ENCODE measurements at regions not wholly inside any gene's neighbourhood (a gene's known extent, or its start where the extent isn't known, plus 50 kb on each side); places are given as distances from the start of the nearest gene placed in this dataset.

DNA sequence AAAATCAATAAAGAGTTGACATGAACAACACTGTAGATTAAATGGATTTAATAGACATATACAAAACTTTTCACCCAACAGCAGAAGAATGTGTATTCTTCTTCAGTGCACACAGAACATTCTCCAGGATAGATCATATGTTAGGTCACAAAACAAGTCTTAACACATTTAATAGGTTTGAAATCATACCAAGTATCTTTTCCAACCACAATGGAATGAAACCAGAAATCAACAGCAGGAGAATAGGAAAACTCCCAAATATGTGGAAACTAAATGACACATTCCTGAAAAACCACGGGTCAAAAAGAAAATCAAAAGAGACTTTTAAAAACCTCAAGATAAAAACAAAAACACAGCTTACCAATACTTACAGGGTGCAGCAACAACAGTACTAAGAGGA, 790.1 kb upstream of the ZNF608 start:
- ATAC-seq, result peak in 1 of 3 donors; percentile 34
- H3K4me3 Mint-ChIP-seq, result peak overlapping the region; percentile 72
- WGBS (ENCODE audit: insufficient coverage), result no CpG with 5 or more reads among the region's 1 CpG
- H3K27ac Mint-ChIP-seq, result peak overlapping the region; percentile 6 to 85
- Histone ChIP-seq H3K27ac (ENCODE audit: low read length) (peak overlapping the region; percentile 70), H3K36me3 (ENCODE audit: control insufficient read depth, insufficient read depth, low read length) (no peaks in the 10 kb centered on the region), H3K27me3 (ENCODE audit: control insufficient read depth, insufficient read depth, low read length) (no peaks in the 10 kb centered on the region), H3K4me3 (ENCODE audit: low read length) (no peak overlapping the region), H3K4me1 (ENCODE audit: control insufficient read depth, insufficient read depth, low read length) (peaks cover 6% of the 10 kb centered on the region), H3K9me3 (ENCODE audit: control insufficient read depth, insufficient read depth, low read length) (peaks cover 3% of the 10 kb centered on the region)
- H3K36me3 Mint-ChIP-seq, result peaks cover 24% of the 10 kb centered on the region
- peaks cover 3 to 8% of the 10 kb centered on the region in 2 donors for H3K9me3 Mint-ChIP-seq
- peaks cover 23 to 24% of the 10 kb centered on the region in 2 donors for H3K4me1 Mint-ChIP-seq
- intact Hi-C loops (cut with micrococcal nuclease), result no loop called here
- TF ChIP-seq, protein P1, sequence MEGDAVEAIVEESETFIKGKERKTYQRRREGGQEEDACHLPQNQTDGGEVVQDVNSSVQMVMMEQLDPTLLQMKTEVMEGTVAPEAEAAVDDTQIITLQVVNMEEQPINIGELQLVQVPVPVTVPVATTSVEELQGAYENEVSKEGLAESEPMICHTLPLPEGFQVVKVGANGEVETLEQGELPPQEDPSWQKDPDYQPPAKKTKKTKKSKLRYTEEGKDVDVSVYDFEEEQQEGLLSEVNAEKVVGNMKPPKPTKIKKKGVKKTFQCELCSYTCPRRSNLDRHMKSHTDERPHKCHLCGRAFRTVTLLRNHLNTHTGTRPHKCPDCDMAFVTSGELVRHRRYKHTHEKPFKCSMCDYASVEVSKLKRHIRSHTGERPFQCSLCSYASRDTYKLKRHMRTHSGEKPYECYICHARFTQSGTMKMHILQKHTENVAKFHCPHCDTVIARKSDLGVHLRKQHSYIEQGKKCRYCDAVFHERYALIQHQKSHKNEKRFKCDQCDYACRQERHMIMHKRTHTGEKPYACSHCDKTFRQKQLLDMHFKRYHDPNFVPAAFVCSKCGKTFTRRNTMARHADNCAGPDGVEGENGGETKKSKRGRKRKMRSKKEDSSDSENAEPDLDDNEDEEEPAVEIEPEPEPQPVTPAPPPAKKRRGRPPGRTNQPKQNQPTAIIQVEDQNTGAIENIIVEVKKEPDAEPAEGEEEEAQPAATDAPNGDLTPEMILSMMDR (IDR thresholded peaks at IDR 0.05), result no peak
- H3K27me3 Mint-ChIP-seq (ENCODE audit: low read depth in 2 of 2), result peaks cover 0 to 2% of the 10 kb centered on the region in 2 donors
- no peak for DNase-seq

DNA sequence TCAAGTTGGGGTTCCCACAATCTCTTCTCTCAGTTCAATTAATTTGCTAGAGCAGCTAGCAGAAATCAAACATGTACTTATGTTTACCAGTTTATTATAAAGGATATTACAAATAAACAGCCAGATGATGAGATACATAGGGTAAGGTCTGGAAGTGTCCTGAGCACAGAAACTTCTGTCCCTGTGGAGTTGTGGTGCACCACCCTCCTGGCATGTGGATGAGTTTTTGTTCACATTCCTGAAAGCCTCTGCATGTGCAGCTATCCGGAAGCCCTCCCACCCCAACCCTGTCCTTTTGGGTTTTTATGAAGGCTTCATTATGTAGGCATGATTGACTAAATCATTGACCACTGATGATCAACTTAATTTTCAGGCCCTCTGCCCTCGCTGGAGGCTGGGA, 791.2 kb upstream of the ZNF608 start:
- peaks cover 23% of the 10 kb centered on the region for H3K36me3 Mint-ChIP-seq
- peak overlapping the region in 1 of 2 donors; percentile 85 for H3K27ac Mint-ChIP-seq
- no peaks in the 10 kb centered on the region for H3K27me3 Mint-ChIP-seq (ENCODE audit: low read depth in 2 of 2)

DNA sequence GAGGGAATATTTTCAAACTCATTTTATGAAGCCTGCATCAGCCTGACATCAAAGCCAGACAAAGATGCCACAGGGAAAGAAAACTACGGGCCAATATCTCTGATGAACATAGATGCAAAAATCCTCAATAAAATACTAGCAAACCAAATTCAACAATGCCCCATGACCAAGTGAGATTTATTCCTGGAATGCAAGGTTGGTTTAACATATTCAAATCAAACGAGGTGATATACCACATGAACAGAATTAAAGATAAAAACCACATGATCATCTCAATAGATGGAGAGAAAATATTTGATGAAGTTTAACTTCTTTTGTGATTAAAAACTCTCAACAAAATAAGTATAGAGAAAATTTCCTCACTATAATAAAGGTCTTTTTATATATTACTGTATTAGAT, 792.0 kb upstream of the ZNF608 start:
- Histone ChIP-seq H3K4me3 (ENCODE audit: low read length) (no peak overlapping the region), H3K4me1 (ENCODE audit: control insufficient read depth, insufficient read depth, low read length) (peaks cover 6% of the 10 kb centered on the region), H3K9me3 (ENCODE audit: control insufficient read depth, insufficient read depth, low read length) (peaks cover 3% of the 10 kb centered on the region), H3K27me3 (ENCODE audit: control insufficient read depth, insufficient read depth, low read length) (no peaks in the 10 kb centered on the region), H3K36me3 (ENCODE audit: control insufficient read depth, insufficient read depth, low read length) (no peaks in the 10 kb centered on the region), H3K27ac (ENCODE audit: low read length) (no peak overlapping the region)
- peaks cover 17% of the 10 kb centered on the region for H3K36me3 Mint-ChIP-seq
- no peak overlapping the region for H3K27ac Mint-ChIP-seq
- H3K9me3 Mint-ChIP-seq, result peaks cover 3 to 8% of the 10 kb centered on the region in 2 donors
- peaks cover 0 to 3% of the 10 kb centered on the region in 2 donors for H3K27me3 Mint-ChIP-seq (ENCODE audit: low read depth in 2 of 2)
- WGBS (ENCODE audit: insufficient coverage), result 100% methylated on average over 1 of the region's 2 CpGs
- intact Hi-C loops (cut with micrococcal nuclease), result no loop called here
- H3K4me1 Mint-ChIP-seq, result peaks cover 20 to 23% of the 10 kb centered on the region in 2 donors
- TF ChIP-seq, protein P1 (IDR thresholded peaks at IDR 0.05), result no peak
- no peak overlapping the region for H3K4me3 Mint-ChIP-seq
- DNase-seq (no peak), ATAC-seq (no peak)

More for the DNA sequence above, 791.2 kb upstream of the ZNF608 start:
- ATAC-seq (no peak), DNase-seq (no peak)
- intact Hi-C loops (cut with micrococcal nuclease), result no loop called here
- Mint-ChIP-seq H3K9me3 (peaks cover 3 to 8% of the 10 kb centered on the region in 2 donors), H3K4me3 (no peak overlapping the region), H3K4me1 (peaks cover 23% of the 10 kb centered on the region in 2 donors)
- TF ChIP-seq, protein P1 (IDR thresholded peaks at IDR 0.05), result no peak
- Histone ChIP-seq H3K27me3 (ENCODE audit: control insufficient read depth, insufficient read depth, low read length) (no peaks in the 10 kb centered on the region), H3K4me3 (ENCODE audit: low read length) (no peak overlapping the region), H3K27ac (ENCODE audit: low read length) (no peak overlapping the region), H3K9me3 (ENCODE audit: control insufficient read depth, insufficient read depth, low read length) (peaks cover 3% of the 10 kb centered on the region), H3K4me1 (ENCODE audit: control insufficient read depth, insufficient read depth, low read length) (peaks cover 6% of the 10 kb centered on the region), H3K36me3 (ENCODE audit: control insufficient read depth, insufficient read depth, low read length) (no peaks in the 10 kb centered on the region)
- WGBS (ENCODE audit: insufficient coverage), result 79% methylated on average over 1 of the region's 2 CpGs

DNA sequence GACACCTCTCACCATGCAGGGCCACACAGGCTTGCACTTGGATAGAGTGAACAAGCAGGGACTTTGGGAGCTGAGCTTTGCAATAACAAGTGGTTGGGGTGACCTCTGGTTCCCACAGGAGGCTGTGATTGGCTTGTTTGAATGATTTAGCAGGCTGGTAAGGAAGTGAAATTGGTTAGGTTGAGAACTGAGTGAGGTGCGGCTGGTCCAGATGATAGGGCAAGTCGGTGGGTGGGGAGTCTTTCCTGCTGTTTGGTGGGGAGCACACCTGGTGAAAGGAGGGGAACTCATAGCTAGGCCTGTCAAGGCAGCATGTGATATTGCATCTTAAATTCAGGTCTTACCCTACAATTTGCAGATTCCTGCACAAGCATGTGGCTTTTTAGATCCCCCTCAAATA, 794.6 kb upstream of the ZNF608 start:
- intact Hi-C loops (cut with micrococcal nuclease), result no loop called here
- TF ChIP-seq, protein P1 (IDR thresholded peaks at IDR 0.05), result no peak
- Histone ChIP-seq H3K9me3 (ENCODE audit: control insufficient read depth, insufficient read depth, low read length) (peaks cover 3% of the 10 kb centered on the region), H3K27me3 (ENCODE audit: control insufficient read depth, insufficient read depth, low read length) (no peaks in the 10 kb centered on the region), H3K4me1 (ENCODE audit: control insufficient read depth, insufficient read depth, low read length) (peaks cover 3% of the 10 kb centered on the region), H3K27ac (ENCODE audit: low read length) (no peak overlapping the region), H3K36me3 (ENCODE audit: control insufficient read depth, insufficient read depth, low read length) (no peaks in the 10 kb centered on the region), H3K4me3 (ENCODE audit: low read length) (no peak overlapping the region)
- Mint-ChIP-seq H3K4me1 (peaks cover 17 to 21% of the 10 kb centered on the region in 2 donors), H3K4me3 (no peak overlapping the region), H3K27me3 (ENCODE audit: low read depth in 2 of 2) (peaks cover 0 to 10% of the 10 kb centered on the region in 2 donors), H3K27ac (no peak overlapping the region), H3K9me3 (peaks cover 3 to 4% of the 10 kb centered on the region in 2 donors), H3K36me3 (peaks cover 17% of the 10 kb centered on the region)
- 84% methylated on average over 2 of the region's 2 CpGs for WGBS (ENCODE audit: insufficient coverage)
- ATAC-seq (no peak), DNase-seq (no peak)

All from natural killer cell (primary cell).